IPS-18c (cell line): ENCODE measurements at regions not wholly inside any gene's neighbourhood (a gene's known extent, or its start where the extent isn't known, plus 50 kb on each side); places are given as distances from the start of the nearest gene placed in this dataset.

ENCODE experiments used
- H3K4me3 ChIP-seq: 2 replicates; pipeline ENCODE4 v1.7.0; 2013; ENCODE audit warnings: low read depth, mild to moderate bottlenecking, low read length, moderate library complexity; ENCODE audit not compliant: insufficient read depth
- H3K9me3 ChIP-seq: one replicate; pipeline ENCODE4 v1.6.1; 2013; ENCODE audit warnings: mild to moderate bottlenecking, low read length, moderate library complexity; ENCODE audit not compliant: control insufficient read depth, insufficient read depth

- Histone ChIP-seq H3K9me3 (no peaks in the 10 kb centered on the region), H3K4me3 (no peak overlapping the region)
Measured at GRCh38 chr17:77712578-77712977, 245.9 kb upstream of the TNRC6C start.

GRCh38 chr17:77716289-77716926, 242.1 kb upstream of the TNRC6C start:
- peaks cover 4% of the 10 kb centered on the region for H3K9me3 ChIP-seq
- no peak overlapping the region for H3K4me3 ChIP-seq

GRCh38 chr17:77717941-77718668, 240.4 kb upstream of the TNRC6C start:
- Histone ChIP-seq H3K4me3 (no peak overlapping the region), H3K9me3 (peaks cover 4% of the 10 kb centered on the region)

GRCh38 chr17:77718669-77718961, 239.9 kb upstream of the TNRC6C start:
- H3K4me3 ChIP-seq = no peak overlapping the region
- peaks cover 4% of the 10 kb centered on the region for H3K9me3 ChIP-seq

GRCh38 chr17:77719806-77720205, 238.7 kb upstream of the TNRC6C start:
- Histone ChIP-seq H3K4me3 (no peak overlapping the region), H3K9me3 (peaks cover 4% of the 10 kb centered on the region)

GRCh38 chr17:77720946-77721845, 237.3 kb upstream of the TNRC6C start:
- Histone ChIP-seq H3K9me3 (peaks cover 4% of the 10 kb centered on the region), H3K4me3 (no peak overlapping the region)

GRCh38 chr17:77721846-77722160, 236.7 kb upstream of the TNRC6C start:
- Histone ChIP-seq H3K4me3 (no peak overlapping the region), H3K9me3 (peaks cover 4% of the 10 kb centered on the region)

GRCh38 chr17:77722366-77722765, 236.1 kb upstream of the TNRC6C start:
- peaks cover 4% of the 10 kb centered on the region for H3K9me3 ChIP-seq
- H3K4me3 ChIP-seq = no peak overlapping the region

GRCh38 chr17:77723071-77723908, 235.2 kb upstream of the TNRC6C start:
- Histone ChIP-seq H3K9me3 (peaks cover 4% of the 10 kb centered on the region), H3K4me3 (no peak overlapping the region)

GRCh38 chr17:77723909-77724875, 234.3 kb upstream of the TNRC6C start:
- H3K4me3 ChIP-seq = no peak overlapping the region
- no peaks in the 10 kb centered on the region for H3K9me3 ChIP-seq

- no peaks in the 10 kb centered on the region for H3K9me3 ChIP-seq
- no peak overlapping the region for H3K4me3 ChIP-seq
Measured at GRCh38 chr17:77724876-77725615, 233.5 kb upstream of the TNRC6C start.

- H3K4me3 ChIP-seq = no peak overlapping the region
Measured at GRCh38 chr17:77725846-77726245, 232.7 kb upstream of the TNRC6C start.

GRCh38 chr17:77726549-77727006, 231.9 kb upstream of the TNRC6C start:
- Histone ChIP-seq H3K4me3 (no peak overlapping the region), H3K9me3 (no peaks in the 10 kb centered on the region)

More at GRCh38 chr17:77725846-77726245, 232.7 kb upstream of the TNRC6C start:
- H3K9me3 ChIP-seq = no peaks in the 10 kb centered on the region

GRCh38 chr17:77727037-77727615, 231.4 kb upstream of the TNRC6C start:
- Histone ChIP-seq H3K4me3 (no peak overlapping the region), H3K9me3 (no peaks in the 10 kb centered on the region)

- Histone ChIP-seq H3K9me3 (peaks cover under 1% of the 10 kb centered on the region), H3K4me3 (no peak overlapping the region)
Measured at GRCh38 chr17:77728474-77728795, 230.1 kb upstream of the TNRC6C start.
